ENCODE measurements at regions not wholly inside any gene's neighbourhood (a gene's known extent, or its start where the extent isn't known, plus 50 kb on each side); places are given as distances from the start of the nearest gene placed in this dataset.
A peak's percentile ranks its signal among the peaks of the same experiment; 100 is the strongest.

- H3K4me3 ChIP-seq (ENCODE audit: low read depth, low read length): no peak overlapping the region
- ChIA-PET POLR2A (no interaction called here), CTCF (interaction anchor here (0.9 to 2.6 kb wide), 9 partner anchors 8 to 777 kb away, joined by 3 to 8 read pairs (median 4); no protein-coding TSS in a partner anchor)
- no peak for TF ChIP-seq CTCF (IDR thresholded peaks at IDR 0.05; ENCODE audit: insufficient read depth, low read length, missing control alignments)
- no peak for DNase-seq (ENCODE audit: low read depth, low spot score)
These were observed 259.5 kb upstream of the ARRDC3 start for GRCh38 chr5:91642581-91642980.

GRCh38 chr5:91641730-91642350 is 258.7 kb upstream of the ARRDC3 start:
- POLR2A ChIA-PET: no interaction called here
- peak; percentile 18 for TF ChIP-seq CTCF (IDR thresholded peaks at IDR 0.05; ENCODE audit: insufficient read depth, low read length, missing control alignments)
- H3K4me3 ChIP-seq (ENCODE audit: low read depth, low read length): no peak overlapping the region
- DNase-seq (ENCODE audit: low read depth, low spot score): no peak
- CTCF ChIA-PET: interaction anchor here (0.8 to 2.6 kb wide), 12 partner anchors 8 to 1979 kb away, joined by 3 to 8 read pairs (median 4); no protein-coding TSS in a partner anchor

GRCh38 chr5:91639744-91640143 is 256.6 kb upstream of the ARRDC3 start:
- no peak for DNase-seq (ENCODE audit: low read depth, low spot score)
- CTCF ChIA-PET: no interaction called here
- no peak for TF ChIP-seq CTCF (IDR thresholded peaks at IDR 0.05; ENCODE audit: insufficient read depth, low read length, missing control alignments)
- POLR2A ChIA-PET: no interaction called here
- no peak overlapping the region for H3K4me3 ChIP-seq (ENCODE audit: low read depth, low read length)

GRCh38 chr5:91638010-91638409 is 254.9 kb upstream of the ARRDC3 start:
- CTCF ChIA-PET: no interaction called here
- no peak for DNase-seq (ENCODE audit: low read depth, low spot score)

GRCh38 chr5:91635950-91636734 is 253.0 kb upstream of the ARRDC3 start:
- POLR2A ChIA-PET: no interaction called here
- no peak for TF ChIP-seq CTCF (IDR thresholded peaks at IDR 0.05; ENCODE audit: insufficient read depth, low read length, missing control alignments)
- no peak for DNase-seq (ENCODE audit: low read depth, low spot score)
- CTCF ChIA-PET: no interaction called here
- no peak overlapping the region for H3K4me3 ChIP-seq (ENCODE audit: low read depth, low read length)

More at GRCh38 chr5:91638010-91638409, 254.9 kb upstream of the ARRDC3 start:
- TF ChIP-seq CTCF (IDR thresholded peaks at IDR 0.05; ENCODE audit: insufficient read depth, low read length, missing control alignments): no peak
- no peak overlapping the region for H3K4me3 ChIP-seq (ENCODE audit: low read depth, low read length)
- POLR2A ChIA-PET: no interaction called here

- TF ChIP-seq CTCF (IDR thresholded peaks at IDR 0.05; ENCODE audit: insufficient read depth, low read length, missing control alignments): no peak
- DNase-seq (ENCODE audit: low read depth, low spot score): no peak
These were observed 249.8 kb upstream of the ARRDC3 start for GRCh38 chr5:91632871-91633270.

More at GRCh38 chr5:91632871-91633270, 249.8 kb upstream of the ARRDC3 start:
- POLR2A ChIA-PET: no interaction called here
- CTCF ChIA-PET: interaction anchor here (1.0 kb wide), 2 partner anchors 9 to 10 kb away, joined by 4 read pairs; no protein-coding TSS in a partner anchor
- H3K4me3 ChIP-seq (ENCODE audit: low read depth, low read length): no peak overlapping the region

Measured in AG04449 (cell line).